D721Med (cell line): ENCODE measurements at regions not wholly inside any gene's neighbourhood (a gene's known extent, or its start where the extent isn't known, plus 50 kb on each side); places are given as distances from the start of the nearest gene placed in this dataset.

ENCODE experiments used
- DNase-seq: peaks from one replicate; pipeline ENCODE4 v3.0.0; 2011; ENCODE audit warnings: low spot score; ENCODE audit not compliant: insufficient read length
- FAIRE-seq: peaks from 2 replicates; lab custom pipeline; 2011; peaks lifted over from hg19 to GRCh38; lab: Jason Lieb, UNC
- CTCF ChIP-seq: IDR thresholded peaks from 2 replicates; pipeline ENCODE4 v1.5.1; 2012; ENCODE audit warnings: mild to moderate bottlenecking, control low read depth; ENCODE audit not compliant: insufficient read depth; ENCODE audit errors: missing control alignments

- FAIRE-seq (no peak), DNase-seq (no peak)
- TF ChIP-seq CTCF: no peak
Measured at GRCh38 chr7:128154504-128154903, 86.6 kb upstream of the LEP start.

- TF ChIP-seq CTCF: no peak
- no peak for DNase-seq
- FAIRE-seq: no peak
Measured at GRCh38 chr7:128155100-128155740, 85.9 kb upstream of the LEP start.

- FAIRE-seq (no peak), DNase-seq (no peak)
- no peak for TF ChIP-seq CTCF
Measured at GRCh38 chr7:128157906-128158305, 83.2 kb upstream of the LEP start.

- DNase-seq (no peak), FAIRE-seq (no peak)
- TF ChIP-seq CTCF: no peak
Measured at GRCh38 chr7:128158370-128158769, 82.7 kb upstream of the LEP start.

GRCh38 chr7:128160296-128160695 is 80.8 kb upstream of the LEP start:
- no peak for TF ChIP-seq CTCF
- FAIRE-seq (no peak), DNase-seq (no peak)

GRCh38 chr7:128161466-128162125 is 79.5 kb upstream of the LEP start:
- DNase-seq (no peak), FAIRE-seq (no peak)
- TF ChIP-seq CTCF: no peak

GRCh38 chr7:128162666-128163065 is 78.4 kb upstream of the LEP start:
- no peak for FAIRE-seq

More at GRCh38 chr7:128162666-128163065, 78.4 kb upstream of the LEP start:
- TF ChIP-seq CTCF: no peak
- DNase-seq: no peak
